Lung microvascular endothelial cell (primary cell): ENCODE measurements at regions not wholly inside any gene's neighbourhood (a gene's known extent, or its start where the extent isn't known, plus 50 kb on each side); places are given as distances from the start of the nearest gene placed in this dataset.

Source experiments
- DNase-seq, 2 donors: peaks; one replicate each; pipeline versions ENCODE4 v3.0.0 to v3.0.0-alpha.2; 2010; ENCODE audit warnings: low read depth in 2 of 2

GRCh38 chr4:97159625-97160024 lies 983.7 kb downstream of the STPG2 start:
- no peak for DNase-seq

GRCh38 chr4:97185233-97185632 lies 958.0 kb downstream of the STPG2 start:
- no peak for DNase-seq

- DNase-seq: no peak
These were observed 946.2 kb downstream of the STPG2 start for GRCh38 chr4:97197106-97197505.

GRCh38 chr4:97208749-97209148 lies 934.5 kb downstream of the STPG2 start:
- no peak for DNase-seq

- DNase-seq: no peak
These were observed 927.8 kb downstream of the STPG2 start for GRCh38 chr4:97215409-97215941.

- DNase-seq: no peak
These were observed 927.2 kb downstream of the STPG2 start for GRCh38 chr4:97216046-97216445.

- DNase-seq: no peak
These were observed 907.8 kb downstream of the STPG2 start for GRCh38 chr4:97235521-97235920.

- DNase-seq: no peak
These were observed 904.2 kb downstream of the STPG2 start for GRCh38 chr4:97238956-97239666.

- DNase-seq: no peak
These were observed 903.6 kb downstream of the STPG2 start for GRCh38 chr4:97239667-97239997.

- no peak for DNase-seq
These were observed 890.6 kb downstream of the STPG2 start for GRCh38 chr4:97252615-97253154.

- no peak for DNase-seq
These were observed 880.5 kb downstream of the STPG2 start for GRCh38 chr4:97262769-97263168.

- DNase-seq: no peak
These were observed 873.2 kb downstream of the STPG2 start for GRCh38 chr4:97270051-97270450.

- DNase-seq: no peak
These were observed 863.9 kb downstream of the STPG2 start for GRCh38 chr4:97279391-97279790.

- no peak for DNase-seq
These were observed 842.7 kb downstream of the STPG2 start for GRCh38 chr4:97300561-97300960.

- DNase-seq: no peak
These were observed 837.9 kb downstream of the STPG2 start for GRCh38 chr4:97305351-97305750.

- no peak for DNase-seq
These were observed 834.2 kb downstream of the STPG2 start for GRCh38 chr4:97309121-97309520.

- DNase-seq: no peak
These were observed 826.1 kb downstream of the STPG2 start for GRCh38 chr4:97317201-97317600.

GRCh38 chr4:97317671-97318070 lies 825.6 kb downstream of the STPG2 start:
- no peak for DNase-seq

GRCh38 chr4:97325751-97326150 lies 817.5 kb downstream of the STPG2 start:
- peak in 1 of 2 donors; percentile 0 for DNase-seq

- DNase-seq: no peak
These were observed 812.4 kb downstream of the STPG2 start for GRCh38 chr4:97330917-97331316.

GRCh38 chr4:97334348-97334747 lies 808.9 kb downstream of the STPG2 start:
- no peak for DNase-seq

GRCh38 chr4:97349468-97350186 lies 793.6 kb downstream of the STPG2 start:
- no peak for DNase-seq

GRCh38 chr4:97353876-97354275 lies 789.4 kb downstream of the STPG2 start:
- no peak for DNase-seq
